ENCODE measurements at regions not wholly inside any gene's neighbourhood (a gene's known extent, or its start where the extent isn't known, plus 50 kb on each side); places are given as distances from the start of the nearest gene placed in this dataset.

DNA sequence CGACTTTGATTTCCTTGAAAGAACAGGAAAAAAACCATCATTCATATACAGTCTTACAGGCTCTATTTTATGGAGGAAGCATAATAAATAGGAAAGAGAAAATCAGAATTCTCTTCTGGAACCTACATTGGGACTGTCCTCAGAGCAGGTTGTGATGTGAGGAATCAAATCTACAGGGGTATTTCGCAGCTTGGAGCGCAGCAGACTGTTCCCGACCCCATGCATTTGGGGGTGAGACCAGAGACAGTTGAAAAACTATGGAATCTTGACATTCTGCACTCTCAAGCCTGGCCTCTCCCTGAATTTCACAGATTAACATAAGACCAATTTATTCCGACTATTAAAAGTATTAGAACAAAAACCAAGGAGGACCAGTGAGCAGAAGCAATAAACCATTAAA lies 93.3 kb upstream of the PRSS58 start:
- no peak for DNase-seq

DNA sequence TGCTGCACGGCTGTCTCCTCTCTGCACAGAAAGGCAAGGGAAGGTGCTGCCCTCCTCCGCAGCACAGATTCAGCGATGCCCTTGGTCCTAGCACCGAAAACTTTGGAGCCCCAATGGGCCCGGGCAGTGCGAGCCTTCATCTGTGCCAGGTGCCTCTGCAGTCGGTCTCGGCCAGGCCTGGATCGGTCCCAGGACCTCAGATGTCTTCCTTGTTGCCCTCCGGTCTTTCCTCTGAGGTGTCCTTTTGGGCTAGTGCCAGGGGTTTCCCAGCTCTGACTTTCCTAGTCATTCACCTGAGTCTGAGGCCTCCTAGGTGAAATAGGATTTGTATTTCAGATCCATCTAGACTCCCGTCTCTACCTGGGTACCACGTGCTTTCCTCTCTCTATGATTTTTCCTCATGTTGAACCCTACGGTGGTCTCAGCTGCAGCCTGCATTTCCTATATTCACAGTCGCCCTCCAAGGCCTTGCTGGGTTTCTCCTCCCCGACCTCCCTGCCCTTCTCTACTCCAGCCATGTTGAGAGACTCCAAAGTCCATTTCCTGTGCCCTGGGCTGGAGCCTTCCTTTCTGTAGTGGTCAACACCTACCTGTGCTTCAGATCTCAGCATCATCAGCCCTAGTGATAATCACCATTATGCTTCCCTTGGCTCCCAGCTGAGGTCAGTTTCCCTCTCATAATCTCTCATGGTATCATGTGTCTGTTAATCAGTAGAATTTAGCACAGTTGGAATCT lies 92.0 kb upstream of the PRSS58 start:
- DNase-seq = no peak

DNA sequence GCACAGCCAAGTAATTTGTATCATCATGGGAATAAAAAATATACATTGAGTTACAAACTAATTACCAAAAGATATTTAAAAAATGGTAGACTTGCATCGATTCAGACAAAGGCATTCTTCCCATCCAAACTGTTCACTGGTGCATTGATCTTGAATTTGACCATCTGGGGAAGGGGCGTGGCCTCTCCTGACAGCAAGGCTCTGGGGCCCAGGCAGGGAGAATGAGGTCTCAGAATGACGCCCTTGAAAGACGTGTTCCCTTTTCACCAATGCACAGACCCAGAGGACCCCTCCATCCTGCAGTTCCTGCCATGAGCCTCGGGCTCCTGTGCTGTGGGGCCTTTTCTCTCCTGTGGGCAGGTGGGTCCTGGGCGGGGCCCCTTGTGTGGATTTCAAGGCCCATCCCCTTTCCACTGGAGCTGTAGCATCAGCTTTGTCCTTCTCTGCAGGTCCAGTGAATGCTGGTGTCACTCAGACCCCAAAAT lies 91.1 kb upstream of the PRSS58 start:
- DNase-seq = no peak

DNA sequence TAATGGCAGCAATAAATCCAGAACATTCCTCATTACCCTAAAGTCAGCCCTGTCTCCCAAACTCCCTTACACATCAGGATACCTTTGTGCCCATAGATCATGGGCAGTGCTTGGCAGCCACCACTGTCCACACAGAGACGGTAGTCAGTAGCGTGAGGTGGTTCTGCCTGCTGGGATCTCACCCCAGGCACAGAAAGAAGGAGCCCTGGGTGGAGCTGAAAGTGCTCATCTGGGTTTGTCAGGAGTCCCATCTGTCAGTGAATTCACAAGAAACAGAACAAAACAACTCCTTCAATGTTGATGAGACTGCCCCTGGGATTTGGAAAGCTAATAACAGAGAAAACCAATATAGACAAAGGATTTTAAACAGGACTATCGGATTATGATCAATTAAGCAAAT lies 90.2 kb upstream of the PRSS58 start:
- no peak for DNase-seq

DNA sequence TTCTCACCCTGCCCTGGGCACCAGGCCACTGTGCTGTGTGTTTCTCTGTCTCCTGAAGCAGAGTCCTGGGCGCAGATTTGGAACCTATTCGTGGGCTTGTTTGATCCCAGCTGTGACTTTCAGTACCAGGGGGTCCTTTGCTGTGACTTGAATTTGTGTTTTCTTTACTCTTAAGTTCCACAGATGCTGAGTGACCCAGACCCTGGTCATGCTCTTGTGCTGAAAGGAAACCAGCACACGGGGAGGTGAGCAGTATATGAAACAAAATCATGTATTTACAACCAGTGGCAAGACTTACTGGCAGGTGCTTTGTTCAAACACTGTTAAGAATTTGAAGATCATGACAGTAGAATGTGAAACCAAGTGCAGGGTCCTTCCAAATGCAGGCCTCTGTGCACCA lies 89.2 kb upstream of the PRSS58 start:
- no peak for DNase-seq

DNA sequence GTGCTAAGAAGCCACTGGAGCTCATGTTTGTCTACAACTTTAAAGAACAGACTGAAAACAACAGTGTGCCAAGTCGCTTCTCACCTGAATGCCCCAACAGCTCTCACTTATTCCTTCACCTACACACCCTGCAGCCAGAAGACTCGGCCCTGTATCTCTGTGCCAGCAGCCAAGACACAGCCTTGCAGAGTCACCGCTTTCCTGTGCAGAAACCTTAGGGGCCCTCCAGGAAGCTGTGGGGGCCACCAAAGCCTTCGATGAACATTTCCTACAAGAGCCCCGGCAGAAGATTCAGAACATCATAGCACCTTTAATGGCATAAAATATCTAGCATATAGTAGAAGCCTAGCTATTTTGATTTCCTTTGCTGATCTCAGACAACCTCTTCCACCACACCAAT lies 88.0 kb upstream of the PRSS58 start:
- peak; percentile 48 for DNase-seq

DNA sequence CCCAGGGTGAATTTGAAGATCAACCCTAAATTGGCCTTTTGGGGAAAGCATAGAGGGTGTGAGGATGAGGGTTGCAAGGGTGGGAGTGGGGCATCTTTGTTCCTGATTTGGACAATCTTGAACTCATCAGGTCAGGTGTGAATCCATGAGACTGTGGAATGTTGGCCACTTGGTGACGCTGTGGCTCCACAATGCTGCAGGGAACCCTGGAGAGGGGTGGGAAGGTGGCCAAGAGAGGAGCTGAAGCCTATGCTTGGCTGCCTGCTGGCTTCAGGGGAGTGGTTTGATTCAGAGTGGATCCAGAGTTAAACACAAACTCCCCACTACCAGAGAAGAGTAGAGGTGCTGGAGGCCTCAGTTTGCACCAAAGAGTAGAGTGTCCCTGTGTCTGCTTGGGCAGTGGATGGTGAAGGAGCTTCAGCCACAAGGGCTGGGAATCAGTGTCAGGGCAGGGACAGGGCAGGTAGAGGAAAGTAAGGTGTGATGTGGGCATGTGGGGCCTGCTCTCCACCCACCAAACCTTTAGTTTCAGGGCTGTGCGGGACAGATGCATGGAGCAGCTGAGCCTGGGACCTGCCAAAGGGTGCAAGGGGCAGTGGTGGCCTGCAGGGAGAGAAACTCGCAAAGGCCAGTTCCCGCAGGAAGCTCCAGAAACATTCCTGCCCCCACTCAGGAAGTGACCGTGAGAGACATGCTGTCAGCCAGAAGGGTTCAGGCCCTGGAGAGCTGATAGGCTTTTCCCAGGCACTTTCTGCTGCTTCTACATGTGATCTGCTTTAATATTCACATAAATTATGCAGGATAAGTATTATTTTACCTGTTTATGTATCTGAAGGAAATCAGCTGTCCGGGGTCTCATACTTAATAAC lies 81.0 kb upstream of the PRSS58 start:
- no peak for DNase-seq

DNA sequence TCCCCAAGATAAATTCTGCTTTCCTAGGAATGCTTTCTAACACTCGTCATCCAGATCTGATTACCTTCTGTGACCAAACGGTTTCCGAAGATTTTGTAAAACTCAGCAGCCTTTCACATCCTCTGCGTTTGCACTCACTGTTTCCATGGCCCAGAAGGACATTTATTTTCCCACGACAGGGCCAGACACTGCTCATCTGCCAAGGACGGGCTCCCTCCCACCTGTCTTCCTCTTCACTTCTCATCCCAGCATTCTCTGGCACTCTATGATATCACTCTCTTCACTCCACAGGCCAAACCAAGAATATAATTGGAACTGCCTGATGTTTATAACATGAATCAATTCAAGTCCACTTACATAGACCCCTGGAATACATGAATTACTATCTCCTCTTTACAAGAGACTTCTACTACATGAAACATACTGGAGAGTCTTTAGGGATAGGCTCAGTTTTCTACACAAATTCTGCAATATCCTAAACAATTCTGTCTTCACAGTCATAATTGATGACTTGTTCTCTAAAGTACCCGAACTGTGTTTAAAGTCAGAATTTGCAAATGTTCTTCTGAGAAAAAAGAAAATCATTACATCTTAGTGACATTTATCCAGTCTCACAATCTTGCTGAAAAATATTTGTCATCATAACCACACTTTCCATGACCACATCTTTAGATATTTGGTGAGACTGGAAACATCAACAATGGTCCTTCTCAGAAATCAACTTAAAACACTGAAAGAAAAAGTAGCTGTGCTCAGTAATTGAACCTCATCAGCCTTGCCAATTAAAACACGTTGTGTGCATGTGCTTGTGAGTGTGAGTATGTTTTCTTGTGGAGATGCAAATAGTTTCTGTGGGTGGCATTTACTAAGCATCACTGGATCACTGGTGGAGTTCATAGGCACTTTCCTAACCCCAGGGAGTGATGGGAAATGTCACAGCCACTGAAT lies 79.5 kb upstream of the PRSS58 start:
- DNase-seq = no peak

DNA sequence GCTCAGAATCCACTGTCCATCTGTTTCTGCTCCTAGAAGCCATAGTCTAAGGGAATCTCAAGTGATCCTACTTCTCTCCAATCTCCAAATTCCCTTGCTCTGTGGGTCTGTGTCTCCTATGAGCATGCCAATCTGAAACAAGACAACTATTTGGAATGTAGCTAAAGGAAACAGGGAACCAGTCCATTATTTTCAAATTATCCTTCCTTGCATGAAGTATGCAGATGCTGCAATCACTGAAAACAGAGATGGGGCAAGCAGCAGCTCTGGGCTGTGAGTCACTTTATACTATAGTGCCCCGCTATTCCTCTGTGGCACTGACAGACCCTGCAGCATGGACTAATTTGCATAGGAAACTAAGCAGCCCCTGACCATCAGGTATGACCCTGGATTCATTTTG lies 76.9 kb upstream of the PRSS58 start:
- DNase-seq = no peak

DNA sequence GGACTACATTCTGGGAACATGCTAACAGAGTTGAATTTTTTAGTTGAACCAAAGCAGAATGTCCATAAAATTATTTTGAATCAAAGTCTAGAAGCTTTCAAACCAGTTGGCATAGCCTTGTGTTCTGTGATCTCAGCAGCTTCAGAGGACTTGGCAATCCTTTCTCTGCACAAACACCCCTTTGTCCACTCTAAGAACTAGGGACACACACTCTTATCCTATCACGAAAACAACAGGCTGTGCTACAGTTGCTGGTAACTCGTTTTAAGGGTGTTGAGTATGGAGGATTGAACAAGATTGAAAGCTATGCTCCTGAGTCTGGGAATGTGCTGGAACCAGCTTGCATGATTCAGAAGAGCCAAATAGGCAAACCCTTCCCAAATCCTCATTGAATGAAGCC lies 76.4 kb upstream of the PRSS58 start:
- DNase-seq = no peak

DNA sequence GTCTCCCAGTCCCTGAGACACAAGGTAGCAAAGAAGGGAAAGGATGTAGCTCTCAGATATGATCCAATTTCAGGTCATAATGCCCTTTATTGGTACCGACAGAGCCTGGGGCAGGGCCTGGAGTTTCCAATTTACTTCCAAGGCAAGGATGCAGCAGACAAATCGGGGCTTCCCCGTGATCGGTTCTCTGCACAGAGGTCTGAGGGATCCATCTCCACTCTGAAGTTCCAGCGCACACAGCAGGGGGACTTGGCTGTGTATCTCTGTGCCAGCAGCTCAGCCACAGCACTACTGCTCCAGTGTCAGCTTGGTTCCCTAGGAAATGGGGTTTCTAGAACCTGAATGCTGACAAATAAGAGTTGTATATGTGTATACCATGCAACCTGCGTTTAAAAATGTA lies 74.6 kb upstream of the PRSS58 start:
- DNase-seq = no peak

DNA sequence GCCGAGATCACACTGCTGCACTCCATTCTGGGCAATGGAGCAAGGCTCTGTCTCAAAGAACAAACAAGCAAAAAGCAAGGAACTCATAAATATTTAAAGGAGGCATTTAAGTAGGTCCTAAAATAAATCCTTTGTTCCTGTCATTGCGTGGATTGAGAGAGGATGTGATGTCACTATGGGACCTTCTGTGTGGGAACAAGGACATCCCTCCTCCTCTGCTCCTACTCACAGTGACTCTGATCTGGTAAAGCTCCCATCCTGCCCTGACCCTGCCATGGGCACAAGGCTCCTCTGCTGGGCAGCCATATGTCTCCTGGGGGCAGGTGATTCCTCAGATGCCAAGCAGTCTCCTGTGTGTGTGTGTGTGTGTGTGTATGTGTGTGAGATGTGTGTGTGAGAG lies 74.1 kb upstream of the PRSS58 start:
- no peak for DNase-seq

DNA sequence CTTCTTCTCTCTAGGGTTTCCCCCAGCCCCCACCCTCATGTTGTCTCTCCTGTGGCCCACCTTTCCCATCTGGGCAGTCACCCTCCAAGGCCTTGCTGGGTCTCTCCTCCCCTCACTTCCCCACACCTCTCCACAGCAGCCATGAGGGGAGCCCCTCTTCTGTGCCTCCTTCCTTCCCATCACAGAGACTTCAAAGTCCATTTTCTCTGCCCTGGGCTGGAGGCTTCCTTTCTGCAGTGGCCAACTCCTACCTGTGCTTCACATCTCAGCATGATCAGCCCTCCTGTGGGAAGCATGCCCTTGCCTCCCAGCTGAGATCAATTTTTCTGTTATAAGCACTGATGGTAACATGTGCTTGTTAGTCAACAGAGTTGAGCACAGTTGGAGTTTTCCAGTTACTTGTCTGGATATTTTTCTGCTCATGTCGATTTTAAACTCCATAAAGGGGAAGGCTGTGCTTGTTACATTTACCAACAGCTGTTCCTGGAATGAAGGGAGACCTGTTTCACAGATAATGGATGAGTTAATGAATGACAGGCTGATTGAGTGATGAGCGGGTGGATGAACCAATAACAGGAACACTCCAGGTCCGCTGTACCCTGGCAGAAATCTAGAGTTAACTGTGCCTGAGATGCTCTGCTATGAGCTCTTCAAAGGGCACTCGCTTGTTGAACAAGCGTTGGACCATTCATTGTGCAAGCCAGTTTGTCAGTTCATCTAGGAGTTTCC lies 71.4 kb upstream of the PRSS58 start:
- DNase-seq = no peak

DNA sequence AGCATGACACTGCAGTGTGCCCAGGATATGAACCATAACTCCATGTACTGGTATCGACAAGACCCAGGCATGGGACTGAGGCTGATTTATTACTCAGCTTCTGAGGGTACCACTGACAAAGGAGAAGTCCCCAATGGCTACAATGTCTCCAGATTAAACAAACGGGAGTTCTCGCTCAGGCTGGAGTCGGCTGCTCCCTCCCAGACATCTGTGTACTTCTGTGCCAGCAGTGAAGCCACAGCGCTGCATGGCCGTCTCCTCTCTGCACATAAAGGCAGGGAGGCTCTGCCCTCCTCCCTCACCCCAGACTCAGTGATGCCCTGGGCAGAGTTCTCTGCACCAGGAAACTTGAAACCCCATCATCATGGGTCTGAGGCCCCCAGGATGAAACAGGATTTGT lies 70.7 kb upstream of the PRSS58 start:
- DNase-seq = no peak

DNA sequence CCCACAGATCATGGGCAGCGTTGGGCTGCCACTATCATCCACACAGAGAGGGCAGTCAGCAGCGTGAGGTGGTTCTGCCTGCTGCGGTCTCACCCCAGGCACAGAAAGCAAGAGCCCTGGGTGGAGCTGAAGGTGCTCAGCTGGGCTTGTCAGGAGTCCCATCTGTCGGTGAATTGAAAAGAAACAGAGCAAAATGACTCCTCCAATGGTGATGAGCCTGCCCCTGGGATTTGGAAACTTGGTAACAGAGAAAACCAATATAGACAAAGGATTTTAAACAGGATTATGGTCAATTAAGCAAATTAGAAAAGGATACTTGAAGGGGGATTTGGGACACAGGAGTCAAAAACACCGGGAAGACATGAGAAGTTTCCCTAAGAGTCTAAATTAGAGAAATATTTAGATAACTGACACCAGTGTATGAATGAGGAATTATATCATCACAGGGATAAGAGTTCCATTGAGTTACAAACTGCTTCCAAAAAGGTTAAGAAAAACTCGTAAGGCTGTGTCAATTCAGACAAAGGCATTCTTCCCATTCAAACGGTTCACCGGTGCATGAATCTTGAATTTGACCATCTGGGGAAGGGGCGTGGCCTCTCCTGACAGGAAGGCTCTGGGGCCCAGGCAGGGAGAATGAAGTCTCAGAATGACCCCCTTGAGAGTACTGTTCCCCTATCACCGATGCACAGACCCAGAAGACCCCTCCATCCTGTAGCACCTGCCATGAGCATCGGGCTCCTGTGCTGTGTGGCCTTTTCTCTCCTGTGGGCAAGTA lies 70.0 kb upstream of the PRSS58 start:
- DNase-seq = no peak

DNA sequence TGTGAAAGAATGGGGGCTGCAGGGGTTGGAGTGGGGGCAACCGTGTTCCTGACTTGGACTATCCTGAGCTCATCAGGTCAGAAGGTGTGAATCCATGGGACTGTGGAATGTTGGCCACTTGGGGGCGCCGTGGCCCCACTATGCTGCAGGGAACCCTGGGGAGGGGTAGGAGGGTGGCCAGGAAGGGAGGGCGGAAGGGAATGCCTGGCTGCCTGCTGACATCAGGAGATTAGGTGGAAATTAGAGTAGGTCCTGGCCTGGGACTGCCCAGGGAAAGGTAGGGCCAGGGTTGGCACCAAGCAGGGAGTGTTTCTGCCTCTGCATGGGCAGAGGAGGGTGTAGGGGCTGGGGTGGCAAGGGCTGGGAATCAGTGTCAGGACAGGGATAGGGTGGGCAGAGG lies 65.8 kb upstream of the PRSS58 start:
- DNase-seq = peak; percentile 65

DNA sequence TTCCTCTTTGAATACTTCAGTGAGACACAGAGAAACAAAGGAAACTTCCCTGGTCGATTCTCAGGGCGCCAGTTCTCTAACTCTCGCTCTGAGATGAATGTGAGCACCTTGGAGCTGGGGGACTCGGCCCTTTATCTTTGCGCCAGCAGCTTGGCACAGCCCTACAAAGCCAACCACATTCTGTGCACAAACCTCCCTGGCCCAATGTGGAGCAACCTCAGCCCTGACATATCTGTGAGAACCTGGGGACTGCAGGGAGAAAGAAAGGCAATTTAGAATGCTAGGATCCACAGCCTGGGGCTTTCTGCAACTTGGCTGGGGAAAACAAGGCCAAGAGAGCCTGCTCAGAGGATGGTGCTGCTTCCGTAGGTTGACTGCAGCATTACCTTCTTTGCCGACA lies 63.5 kb upstream of the PRSS58 start:
- DNase-seq = no peak

DNA sequence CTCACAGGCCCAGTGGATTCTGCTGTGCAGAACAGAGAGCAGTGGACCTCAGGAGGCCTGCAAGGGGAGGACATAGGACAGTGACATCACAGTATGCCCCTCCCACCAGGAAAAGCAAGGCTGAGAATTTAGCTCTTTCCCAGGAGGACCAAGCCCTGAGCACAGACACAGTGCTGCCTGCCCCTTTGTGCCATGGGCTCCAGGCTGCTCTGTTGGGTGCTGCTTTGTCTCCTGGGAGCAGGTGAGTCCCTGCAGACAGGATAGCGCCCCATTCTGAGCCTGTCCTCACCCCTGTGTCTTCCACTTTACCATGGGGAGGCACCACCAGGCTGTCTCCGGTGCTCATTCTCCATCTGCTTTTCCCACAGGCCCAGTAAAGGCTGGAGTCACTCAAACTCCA lies 63.0 kb upstream of the PRSS58 start:
- no peak for DNase-seq

DNA sequence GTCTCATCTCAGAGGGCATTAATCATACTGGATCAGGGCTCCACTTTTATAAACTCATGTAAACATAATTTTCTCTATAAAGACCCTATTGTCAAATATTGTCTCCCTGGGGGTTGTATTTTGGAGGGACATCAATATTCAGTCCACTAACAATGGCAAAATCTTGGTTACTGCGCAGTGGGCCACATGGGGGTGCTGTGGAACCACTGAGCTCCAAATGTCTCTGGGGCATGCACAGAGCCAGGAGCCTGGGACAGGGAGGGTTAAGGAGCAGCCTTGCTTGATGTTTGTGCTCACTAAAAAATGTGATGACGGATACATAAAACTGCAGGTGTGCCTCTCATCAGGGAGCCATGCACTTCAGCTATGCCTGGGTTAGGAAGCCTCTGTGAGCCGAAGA lies 62.1 kb upstream of the PRSS58 start:
- peak; percentile 64 for DNase-seq

DNA sequence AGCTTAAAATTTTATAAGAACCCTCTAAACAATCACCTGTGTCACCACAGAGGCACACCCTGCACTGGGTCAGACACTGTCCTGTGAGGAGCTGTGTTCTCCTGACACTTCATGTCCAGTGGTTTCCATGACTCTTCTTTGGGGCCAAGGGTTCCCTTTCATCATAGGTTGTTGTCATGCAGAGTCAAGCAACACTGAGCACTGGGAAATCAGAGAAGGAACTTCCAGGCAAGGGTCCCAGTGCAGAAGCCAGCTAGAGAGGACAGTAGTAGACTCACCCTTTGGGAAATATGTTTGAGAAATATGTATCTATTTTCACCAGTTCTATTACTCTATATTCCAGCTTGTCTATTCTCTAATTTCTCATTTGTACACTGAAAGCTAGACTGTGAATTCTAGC lies 56.4 kb upstream of the PRSS58 start:
- no peak for DNase-seq

DNA sequence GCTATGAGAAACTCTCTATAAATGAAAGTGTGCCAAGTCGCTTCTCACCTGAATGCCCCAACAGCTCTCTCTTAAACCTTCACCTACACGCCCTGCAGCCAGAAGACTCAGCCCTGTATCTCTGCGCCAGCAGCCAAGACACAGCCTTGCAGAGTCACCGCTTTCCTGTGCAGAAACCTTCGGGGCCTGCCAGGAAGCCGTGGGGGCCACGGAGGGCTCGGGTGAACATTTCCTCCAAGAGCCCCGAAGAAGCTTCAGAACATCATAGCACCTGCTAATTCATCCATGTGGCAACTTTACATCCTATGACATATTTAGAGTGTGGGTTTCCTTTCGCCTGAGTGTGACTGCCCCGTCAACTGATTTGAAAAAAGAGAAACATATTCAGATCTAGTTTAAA lies 55.7 kb upstream of the PRSS58 start:
- no peak for DNase-seq

DNA sequence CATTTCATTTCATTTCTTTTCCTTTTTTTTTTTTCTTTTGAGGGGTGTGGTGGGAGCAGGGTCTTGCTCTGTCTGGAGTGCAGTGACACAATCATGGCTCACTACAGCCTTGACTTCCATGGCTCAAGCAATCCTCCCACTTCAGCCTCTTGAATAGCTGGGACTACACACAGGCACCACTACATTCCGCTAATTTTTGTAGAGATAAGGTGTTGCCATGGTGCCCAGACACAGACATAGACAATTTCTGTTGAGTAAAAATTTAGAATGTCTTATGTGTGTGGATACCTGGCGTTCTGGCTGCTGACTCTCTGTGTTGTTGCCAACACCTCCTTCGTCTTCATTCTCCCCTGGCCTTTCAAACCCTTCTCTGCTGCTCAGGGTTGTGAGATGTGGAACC lies 54.0 kb upstream of the PRSS58 start:
- no peak for DNase-seq
